H1 (cell line): ENCODE measurements at regions not wholly inside any gene's neighbourhood (a gene's known extent, or its start where the extent isn't known, plus 50 kb on each side); places are given as distances from the start of the nearest gene placed in this dataset.

Source experiments
- CTCF ChIA-PET: fragments of 300-600 bp; sonication (Branson Sonifier 250); formaldehyde crosslinking; loops from one replicate; lab custom pipeline; 2021; ENCODE audit not compliant: partially characterized antibody; lab: Charles Lee
- POLR2A ChIA-PET: fragments of 300-600 bp; sonication (Branson Sonifier 250); formaldehyde crosslinking; loops from one replicate; lab custom pipeline; 2021; ENCODE audit warnings: inconsistent platforms; ENCODE audit not compliant: partially characterized antibody; lab: Charles Lee
- DNase-seq, 2 experiments: peaks; one replicate each; pipeline versions ENCODE4 v3.0.0 to v3.0.0-alpha.2; 2010 to 2022; ENCODE audit warnings: low spot score in 2 of 2, low read depth in 1 of 2, mixed read lengths in 1 of 2
- FAIRE-seq: peaks from 2 replicates; lab custom pipeline; 2011; peaks lifted over from hg19 to GRCh38; lab: Jason Lieb, UNC
- H2AFZ ChIP-seq: 2 replicates; pipeline ENCODE4 v1.8.1; 2012; ENCODE audit warnings: low read length, inconsistent platforms
- H2AK5ac ChIP-seq: 2 replicates; pipeline ENCODE4 v1.6.1; 2013; ENCODE audit warnings: low read depth, low read length
- H2BK120ac ChIP-seq: replicated peaks from 2 replicates; pipeline ENCODE3; 2013; ENCODE audit warnings: low read depth, low read length, inconsistent platforms
- H2BK12ac ChIP-seq: 2 replicates; pipeline ENCODE4 v1.6.1; 2013; ENCODE audit warnings: low read depth, low read length
- H2BK15ac ChIP-seq: 2 replicates; pipeline ENCODE4 v1.6.1; 2013; ENCODE audit warnings: low read length
- H2BK20ac ChIP-seq: 2 replicates; pipeline ENCODE4 v1.6.1; 2013; ENCODE audit warnings: low read length
- H2BK5ac ChIP-seq: 2 replicates; pipeline ENCODE4 v1.6.1; 2013; ENCODE audit warnings: low read depth, low read length
- H3K14ac ChIP-seq: 2 replicates; pipeline ENCODE4 v1.6.1; 2013; ENCODE audit warnings: inconsistent platforms; ENCODE audit not compliant: insufficient read length
- H3K18ac ChIP-seq: 2 replicates; pipeline ENCODE4 v1.6.1; 2013; ENCODE audit warnings: low read length; ENCODE audit errors: extremely low read depth
- H3K23ac ChIP-seq: 2 replicates; pipeline ENCODE4 v1.6.1; 2013; ENCODE audit warnings: inconsistent platforms; ENCODE audit not compliant: insufficient read length
- H3K23me2 ChIP-seq: 2 replicates; pipeline ENCODE4 v1.6.1; 2013; ENCODE audit warnings: low read depth, low read length
- H3K27ac ChIP-seq: 2 replicates; pipeline ENCODE4 v1.6.1; 2011; ENCODE audit warnings: low read depth, low read length, inconsistent platforms
- H3K27me3 ChIP-seq, 4 experiments: replicated peaks in 1 of 4; 1 replicate in 1 of 4; 2 replicates in 3 of 4; pipeline versions ENCODE4 v1.6.1 to v1.8.1; 2011 to 2013; ENCODE audit warnings: low read length in 3 of 4, mild to moderate bottlenecking in 3 of 4, inconsistent platforms in 2 of 4, mixed read lengths in 2 of 4, moderate library complexity in 1 of 4; ENCODE audit not compliant: control insufficient read depth in 3 of 4, insufficient read depth in 3 of 4; ENCODE audit errors: extremely low read depth in 1 of 4
- H3K36me3 ChIP-seq, 4 experiments: 2 replicates each; pipeline versions ENCODE4 v1.6.1 to v1.8.1; 2011 to 2013; ENCODE audit warnings: mild to moderate bottlenecking in 4 of 4, low read length in 3 of 4, moderate library complexity in 2 of 4, control low read depth in 1 of 4, inconsistent platforms in 1 of 4; ENCODE audit not compliant: insufficient read depth in 4 of 4, control insufficient read depth in 2 of 4
- H3K4ac ChIP-seq: replicated peaks from 2 replicates; pipeline ENCODE3; 2013; ENCODE audit warnings: low read length, low read depth, mixed read lengths, inconsistent platforms; ENCODE audit not compliant: insufficient read length
- H3K4me1 ChIP-seq, 4 experiments: replicated peaks in 1 of 4; 1 replicate in 1 of 4; 2 replicates in 3 of 4; pipeline versions ENCODE4 v1.6.1 to v1.8.1; 2011 to 2013; ENCODE audit warnings: low read length in 3 of 4, inconsistent platforms in 2 of 4, mixed read lengths in 1 of 4; ENCODE audit not compliant: insufficient read depth in 4 of 4, control insufficient read depth in 3 of 4
- H3K4me2 ChIP-seq, 2 experiments: 2 replicates each; pipeline versions ENCODE4 v1.6.1 to v1.8.1; 2011 to 2013; ENCODE audit warnings: low read depth in 2 of 2, low read length in 2 of 2, control low read depth in 1 of 2, inconsistent platforms in 1 of 2, mild to moderate bottlenecking in 1 of 2; ENCODE audit not compliant: insufficient read depth in 1 of 2
- H3K4me3 ChIP-seq, 4 experiments: fragments of 200-600, 300-600 bp in 1 of 4; sonication (generic), shearing (Covaris generic), sonication (Bioruptor Twin) in 1 of 4; 2 replicates each; pipeline versions ENCODE4 v1.5.1 to v1.8.1; 2011 to 2016; ENCODE audit warnings: low read length in 4 of 4, low read depth in 3 of 4, control low read depth in 2 of 4, inconsistent platforms in 2 of 4, mild to moderate bottlenecking in 2 of 4, mixed read lengths in 1 of 4, moderate library complexity in 1 of 4; ENCODE audit not compliant: insufficient read depth in 2 of 4; ENCODE audit errors: extremely low read depth in 1 of 4
- H3K56ac ChIP-seq: replicated peaks from 2 replicates; pipeline ENCODE3; 2013; ENCODE audit warnings: low read depth, mild to moderate bottlenecking, mixed read lengths, low read length, inconsistent platforms; ENCODE audit not compliant: insufficient read length
- H3K79me1 ChIP-seq: 2 replicates; pipeline ENCODE4 v1.6.1; 2013; ENCODE audit warnings: low read depth, low read length, control low read depth
- H3K79me2 ChIP-seq, 2 experiments: 2 replicates each; pipeline versions ENCODE4 v1.6.1 to v1.8.1; 2012 to 2013; ENCODE audit warnings: low read length in 2 of 2, mild to moderate bottlenecking in 2 of 2, inconsistent platforms in 1 of 2; ENCODE audit not compliant: insufficient read depth in 2 of 2, control insufficient read depth in 1 of 2
- H3K9ac ChIP-seq, 4 experiments: replicated peaks in 1 of 4; 1 replicate in 1 of 4; 2 replicates in 3 of 4; pipeline versions ENCODE4 v1.6.1 to v1.8.1; 2011 to 2013; ENCODE audit warnings: low read depth in 3 of 4, low read length in 3 of 4, control low read depth in 2 of 4, mild to moderate bottlenecking in 2 of 4, moderate library complexity in 2 of 4, inconsistent platforms in 1 of 4; ENCODE audit errors: extremely low read depth in 1 of 4
- H3K9me3 ChIP-seq, 2 experiments: 2 replicates each; pipeline versions ENCODE4 v1.6.1 to v1.8.1; 2012 to 2013; ENCODE audit warnings: mild to moderate bottlenecking in 2 of 2, moderate library complexity in 2 of 2, control low read depth in 1 of 2, inconsistent platforms in 1 of 2, low read depth in 1 of 2, low read length in 1 of 2, mixed read lengths in 1 of 2; ENCODE audit not compliant: insufficient read depth in 2 of 2
- H4K20me1 ChIP-seq, 2 experiments: replicated peaks in 1 of 2; 2 replicates each; pipeline versions ENCODE3 to v1.8.1; 2011 to 2013; ENCODE audit warnings: inconsistent platforms in 2 of 2, low read length in 2 of 2, mild to moderate bottlenecking in 1 of 2; ENCODE audit not compliant: insufficient read depth in 2 of 2, control insufficient read depth in 1 of 2
- H4K5ac ChIP-seq: 2 replicates; pipeline ENCODE4 v1.6.1; 2013; ENCODE audit warnings: low read length, low read depth, mixed read lengths, inconsistent platforms; ENCODE audit not compliant: insufficient read length
- H4K8ac ChIP-seq: 2 replicates; pipeline ENCODE4 v1.8.0; 2013; ENCODE audit warnings: mild to moderate bottlenecking, moderate library complexity, low read length, inconsistent platforms; ENCODE audit not compliant: insufficient read depth; ENCODE audit errors: extremely low read depth
- H4K91ac ChIP-seq: replicated peaks from 2 replicates; pipeline ENCODE3; 2013; ENCODE audit warnings: low read length, mixed read lengths, inconsistent platforms; ENCODE audit not compliant: insufficient read length
- BCL11A ChIP-seq, 2 experiments: IDR thresholded peaks; one replicate each; pipeline ENCODE4 v1.6.1; 2011; ENCODE audit warnings: low read depth in 2 of 2, low read length in 2 of 2, mild to moderate bottlenecking in 2 of 2
- BRCA1 ChIP-seq: IDR thresholded peaks from 2 replicates; pipeline ENCODE4 v1.6.1; 2012; ENCODE audit warnings: low read depth, low read length, improper control_type of control experiment
- CBX5 ChIP-seq: fragments of 300-800, 300-1000 bp; sonication (generic); IDR thresholded peaks from 2 replicates; pipeline ENCODE4 v1.7.1; 2016; ENCODE audit warnings: antibody characterized with exemption, low read length, low read depth
- CHD2 ChIP-seq: IDR thresholded peaks from 2 replicates; pipeline ENCODE4 v1.6.1; 2012; ENCODE audit warnings: low read length, improper control_type of control experiment
- EZH2 ChIP-seq: fragments of 200-600 bp; sonication (generic); IDR thresholded peaks from 2 replicates; pipeline ENCODE4 v1.7.1; 2012; ENCODE audit warnings: low read depth, mild to moderate bottlenecking, moderate library complexity, low read length, inconsistent platforms; ENCODE audit not compliant: severe bottlenecking
- GTF2F1 ChIP-seq: IDR thresholded peaks from 2 replicates; pipeline ENCODE4 v1.6.1; 2012; ENCODE audit warnings: low read depth, low read length, improper control_type of control experiment, borderline replicate concordance
- RAD21 ChIP-seq, 2 experiments: IDR thresholded peaks in 1 of 2; conservative IDR thresholded peaks in 1 of 2; 2 replicates each; pipeline ENCODE4 v1.6.1; 2011; ENCODE audit warnings: low read depth in 2 of 2, low read length in 2 of 2, improper control_type of control experiment in 1 of 2, inconsistent platforms in 1 of 2, mild to moderate bottlenecking in 1 of 2, moderate library complexity in 1 of 2
- SP1 ChIP-seq: IDR thresholded peaks from 2 replicates; pipeline ENCODE4 v1.6.1; 2011; ENCODE audit warnings: low read depth, low read length
- SP4 ChIP-seq: IDR thresholded peaks from 2 replicates; pipeline ENCODE4 v1.6.1; 2012; ENCODE audit warnings: low read length, inconsistent platforms
- SUZ12 ChIP-seq: fragments of 200-600 bp; sonication (generic); IDR thresholded peaks from 2 replicates; pipeline ENCODE4 v1.6.1; 2012; ENCODE audit warnings: mild to moderate bottlenecking, inconsistent platforms, low read length, moderate library complexity, mixed read lengths
- TAF7 ChIP-seq: optimal IDR thresholded peaks from 2 replicates; pipeline ENCODE3; 2011; ENCODE audit warnings: low read depth, mild to moderate bottlenecking, inconsistent platforms, low read length, moderate library complexity, borderline replicate concordance
- TCF12 ChIP-seq: IDR thresholded peaks from 2 replicates; pipeline ENCODE4 v1.6.1; 2011; ENCODE audit warnings: low read depth, mild to moderate bottlenecking, low read length
- TF ChIP-seq, protein P1 (sequence below): IDR thresholded peaks from 2 replicates; pipeline ENCODE4 v1.6.1; 2011; ENCODE audit warnings: low read depth, mild to moderate bottlenecking, low read length; ENCODE audit not compliant: insufficient read depth
- TF ChIP-seq, protein P2 (sequence below): IDR thresholded peaks from 2 replicates; pipeline ENCODE4 v1.6.1; 2012; ENCODE audit warnings: inconsistent platforms
- TF ChIP-seq, protein P3 (sequence below): IDR thresholded peaks from 2 replicates; pipeline ENCODE4 v1.6.1; 2012; ENCODE audit warnings: inconsistent platforms

DNA sequence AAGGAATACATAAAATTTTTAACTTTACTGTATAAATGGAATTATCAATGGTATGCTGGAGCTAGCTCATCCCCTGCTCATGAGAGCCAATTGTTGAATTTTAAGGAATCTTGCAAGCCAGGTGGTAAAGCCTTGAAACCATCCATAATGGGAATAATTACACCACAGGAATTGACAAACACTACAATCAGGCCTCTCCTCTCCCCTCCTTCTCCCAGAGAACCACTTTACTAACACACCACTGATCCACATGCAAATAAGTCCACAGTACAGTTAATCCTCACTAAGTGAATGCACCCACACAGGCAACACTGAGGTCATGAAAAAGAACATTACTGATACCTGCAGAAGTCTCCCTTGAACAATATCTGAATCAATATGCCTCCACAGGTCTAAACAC, 140.5 kb downstream of the KLF12 start:
- CTCF ChIA-PET: no interaction called here
- Histone ChIP-seq H3K36me3 (no peaks in the 10 kb centered on the region), H2BK15ac (no peak overlapping the region)
- no peak for TF ChIP-seq SP4
- no peak for TF ChIP-seq CBX5
- TF ChIP-seq EZH2: no peak
- TF ChIP-seq RAD21 (IDR thresholded peaks at IDR 0.05 in 1 of 2, conservative IDR thresholded peaks at IDR 0.05 in 1 of 2; ENCODE audit: low read depth in 2 of 2, low read length in 2 of 2): no peak
- no peak for TF ChIP-seq SUZ12
- no peak for TF ChIP-seq BRCA1
- TF ChIP-seq, protein P1, sequence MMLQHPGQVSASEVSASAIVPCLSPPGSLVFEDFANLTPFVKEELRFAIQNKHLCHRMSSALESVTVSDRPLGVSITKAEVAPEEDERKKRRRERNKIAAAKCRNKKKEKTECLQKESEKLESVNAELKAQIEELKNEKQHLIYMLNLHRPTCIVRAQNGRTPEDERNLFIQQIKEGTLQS: no peak
- no peak for TF ChIP-seq TCF12
- TF ChIP-seq, protein P2, sequence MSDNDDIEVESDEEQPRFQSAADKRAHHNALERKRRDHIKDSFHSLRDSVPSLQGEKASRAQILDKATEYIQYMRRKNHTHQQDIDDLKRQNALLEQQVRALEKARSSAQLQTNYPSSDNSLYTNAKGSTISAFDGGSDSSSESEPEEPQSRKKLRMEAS: no peak
- TF ChIP-seq, protein P3, sequence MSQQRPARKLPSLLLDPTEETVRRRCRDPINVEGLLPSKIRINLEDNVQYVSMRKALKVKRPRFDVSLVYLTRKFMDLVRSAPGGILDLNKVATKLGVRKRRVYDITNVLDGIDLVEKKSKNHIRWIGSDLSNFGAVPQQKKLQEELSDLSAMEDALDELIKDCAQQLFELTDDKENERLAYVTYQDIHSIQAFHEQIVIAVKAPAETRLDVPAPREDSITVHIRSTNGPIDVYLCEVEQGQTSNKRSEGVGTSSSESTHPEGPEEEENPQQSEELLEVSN: no peak
- no peak for TF ChIP-seq CHD2
- TF ChIP-seq GTF2F1: no peak
- no peak for TF ChIP-seq SP1
- no peak for TF ChIP-seq BCL11A (IDR thresholded peaks at IDR 0.05; ENCODE audit: low read depth in 2 of 2, low read length in 2 of 2)
- no peak for TF ChIP-seq TAF7

More for the DNA sequence above, 140.5 kb downstream of the KLF12 start:
- Histone ChIP-seq H4K91ac (no peak overlapping the region), H2BK5ac (no peak overlapping the region), H3K4ac (no peak overlapping the region), H3K79me1 (no peaks in the 10 kb centered on the region), H2BK20ac (no peak overlapping the region), H3K14ac (no peak overlapping the region), H4K8ac (no peak overlapping the region), H3K79me2 (no peaks in the 10 kb centered on the region), H3K4me3 (no peak overlapping the region), H3K27me3 (no peaks in the 10 kb centered on the region), H3K9me3 (no peaks in the 10 kb centered on the region), H3K9ac (no peak overlapping the region), H3K4me1 (peaks cover 0 to 6% (median 5%) of the 10 kb centered on the region in 4 experiments; a peak in 4 of 7 replicates), H2AFZ (no peak overlapping the region), H3K23ac (no peak overlapping the region), H2AK5ac (no peak overlapping the region), H4K5ac (no peak overlapping the region), H3K4me2 (no peak overlapping the region), H4K20me1 (no peaks in the 10 kb centered on the region), H3K56ac (no peak overlapping the region), H3K23me2 (no peaks in the 10 kb centered on the region), H2BK12ac (no peak overlapping the region), H2BK120ac (no peak overlapping the region), H3K18ac (no peak overlapping the region), H3K27ac (no peak overlapping the region)
- no peak for DNase-seq
- FAIRE-seq: no peak
- POLR2A ChIA-PET: no interaction called here
